Stimulated activated CD8-positive, alpha-beta memory T cell treated with anti-CD3 and anti-CD28 coated beads, Interleukin-15, amount 100 ng/mL, for 4 hours (primary cell): ENCODE measurements at regions not wholly inside any gene's neighbourhood (a gene's known extent, or its start where the extent isn't known, plus 50 kb on each side); places are given as distances from the start of the nearest gene placed in this dataset.

Experiments used
- DNase-seq, 2 donors: peaks; one replicate each; pipeline ENCODE4 v3.0.0-alpha.2; 2020; ENCODE audit warnings: low read depth in 2 of 2

GRCh38 chr10:3723766-3724165, 61.2 kb downstream of the KLF6 start:
- DNase-seq, result no peak

- DNase-seq, result no peak
Measured at GRCh38 chr10:3720228-3721019, 64.6 kb downstream of the KLF6 start.

- no peak for DNase-seq
Measured at GRCh38 chr10:3719024-3719843, 65.8 kb downstream of the KLF6 start.

- no peak for DNase-seq
Measured at GRCh38 chr10:3716093-3716492, 68.9 kb downstream of the KLF6 start.

GRCh38 chr10:3714967-3715366, 70.0 kb downstream of the KLF6 start:
- DNase-seq, result no peak

GRCh38 chr10:3714531-3714930, 70.5 kb downstream of the KLF6 start:
- no peak for DNase-seq

GRCh38 chr10:3712707-3713106, 72.3 kb downstream of the KLF6 start:
- no peak for DNase-seq

GRCh38 chr10:3711918-3712317, 73.1 kb downstream of the KLF6 start:
- no peak for DNase-seq

- no peak for DNase-seq
Measured at GRCh38 chr10:3710764-3711163, 74.2 kb downstream of the KLF6 start.

GRCh38 chr10:3709456-3710060, 75.5 kb downstream of the KLF6 start:
- no peak for DNase-seq

- DNase-seq, result no peak
Measured at GRCh38 chr10:3708852-3709251, 76.2 kb downstream of the KLF6 start.

GRCh38 chr10:3704565-3705325, 80.3 kb downstream of the KLF6 start:
- no peak for DNase-seq

- DNase-seq, result no peak
Measured at GRCh38 chr10:3702569-3702968, 82.4 kb downstream of the KLF6 start.

GRCh38 chr10:3702056-3702546, 82.9 kb downstream of the KLF6 start:
- no peak for DNase-seq

GRCh38 chr10:3701491-3701890, 83.5 kb downstream of the KLF6 start:
- DNase-seq, result no peak

- DNase-seq, result no peak
Measured at GRCh38 chr10:3700531-3701076, 84.4 kb downstream of the KLF6 start.

- no peak for DNase-seq
Measured at GRCh38 chr10:3699916-3700315, 85.1 kb downstream of the KLF6 start.

GRCh38 chr10:3698312-3698711, 86.7 kb downstream of the KLF6 start:
- DNase-seq, result no peak

- DNase-seq, result no peak
Measured at GRCh38 chr10:3693698-3694080, 91.3 kb downstream of the KLF6 start.

- DNase-seq, result no peak
Measured at GRCh38 chr10:3693022-3693697, 91.8 kb downstream of the KLF6 start.
